ENCODE measurements at regions not wholly inside any gene's neighbourhood (a gene's known extent, or its start where the extent isn't known, plus 50 kb on each side); places are given as distances from the start of the nearest gene placed in this dataset.

GRCh38 chr13:100822871-100823443 lies 148.4 kb upstream of the TMTC4 start:
- no peak for DNase-seq
- intact Hi-C loops (cut with DNase I, micrococcal nuclease): no loop called here
- no peaks in the 10 kb centered on the region for H3K36me3 ChIP-seq (ENCODE audit: low read depth)
- no peak for ATAC-seq
- H3K4me1 ChIP-seq (ENCODE audit: low read depth): no peaks in the 10 kb centered on the region
- no peaks in the 10 kb centered on the region for H3K9me3 ChIP-seq
- TF ChIP-seq CTCF (IDR thresholded peaks at IDR 0.05): no peak
- no peak overlapping the region for H3K4me3 ChIP-seq

GRCh38 chr13:100818711-100819110 lies 144.1 kb upstream of the TMTC4 start:
- no peaks in the 10 kb centered on the region for H3K36me3 ChIP-seq (ENCODE audit: low read depth)
- H3K9me3 ChIP-seq: no peaks in the 10 kb centered on the region
- ATAC-seq: no peak
- H3K4me1 ChIP-seq (ENCODE audit: low read depth): no peaks in the 10 kb centered on the region
- intact Hi-C loops (cut with DNase I, micrococcal nuclease): no loop called here
- DNase-seq: no peak
- no peak for TF ChIP-seq CTCF (IDR thresholded peaks at IDR 0.05)
- no peak overlapping the region for H3K4me3 ChIP-seq

GRCh38 chr13:100817928-100818327 lies 143.3 kb upstream of the TMTC4 start:
- Histone ChIP-seq H3K9me3 (no peaks in the 10 kb centered on the region), H3K4me1 (ENCODE audit: low read depth) (no peaks in the 10 kb centered on the region), H3K36me3 (ENCODE audit: low read depth) (no peaks in the 10 kb centered on the region), H3K4me3 (no peak overlapping the region)
- intact Hi-C loops (cut with DNase I, micrococcal nuclease): no loop called here
- DNase-seq (no peak), ATAC-seq (no peak)
- no peak for TF ChIP-seq CTCF (IDR thresholded peaks at IDR 0.05)

- Histone ChIP-seq H3K36me3 (ENCODE audit: low read depth) (no peaks in the 10 kb centered on the region), H3K4me3 (no peak overlapping the region), H3K9me3 (no peaks in the 10 kb centered on the region), H3K4me1 (ENCODE audit: low read depth) (no peaks in the 10 kb centered on the region)
- DNase-seq (no peak), ATAC-seq (no peak)
- intact Hi-C loops (cut with DNase I, micrococcal nuclease): no loop called here
- no peak for TF ChIP-seq CTCF (IDR thresholded peaks at IDR 0.05)
Observed at GRCh38 chr13:100815476-100816046, 141.0 kb upstream of the TMTC4 start.

- H3K9me3 ChIP-seq: no peaks in the 10 kb centered on the region
- no peak overlapping the region for H3K4me3 ChIP-seq
- H3K36me3 ChIP-seq (ENCODE audit: low read depth): no peaks in the 10 kb centered on the region
- no peak for TF ChIP-seq CTCF (IDR thresholded peaks at IDR 0.05)
- intact Hi-C loops (cut with DNase I, micrococcal nuclease): no loop called here
- no peak for DNase-seq
- ATAC-seq: no peak
- H3K4me1 ChIP-seq (ENCODE audit: low read depth): no peaks in the 10 kb centered on the region
Observed at GRCh38 chr13:100812982-100813584, 138.5 kb upstream of the TMTC4 start.
